CD4-positive, CD25-positive, alpha-beta regulatory T cell (primary cell): ENCODE measurements at regions not wholly inside any gene's neighbourhood (a gene's known extent, or its start where the extent isn't known, plus 50 kb on each side); places are given as distances from the start of the nearest gene placed in this dataset.
A peak's percentile ranks its signal among the peaks of the same experiment; 100 is the strongest.

Source experiments
- ATAC-seq, 2 donors: fragments of 150-1000 bp; cut with Tn5 transposase; one replicate each; pipeline ENCODE4 v1.10.0; 2021; ENCODE audit warnings: low read depth in 2 of 2, moderate number of reproducible peaks in 2 of 2, moderate library complexity in 1 of 2
- DNase-seq, 3 donors: peaks; one replicate each; pipeline versions ENCODE4 v3.0.0 to v3.0.0-alpha.2; 2012 to 2022; ENCODE audit warnings: mixed read lengths in 1 of 3
- H3K27ac ChIP-seq: one replicate; pipeline ENCODE4 v1.7.0; 2013; ENCODE audit warnings: mild to moderate bottlenecking, low read length; ENCODE audit not compliant: insufficient read depth, poor library complexity, severe bottlenecking
- H3K27me3 ChIP-seq: one replicate; pipeline ENCODE4 v1.7.0; 2013; ENCODE audit warnings: low read length; ENCODE audit not compliant: control insufficient read depth, insufficient read depth
- H3K36me3 ChIP-seq: one replicate; pipeline ENCODE4 v1.7.0; 2013; ENCODE audit warnings: mild to moderate bottlenecking, low read length, moderate library complexity; ENCODE audit not compliant: control insufficient read depth, insufficient read depth
- H3K4me1 ChIP-seq: 2 replicates; pipeline ENCODE4 v1.7.0; 2013; ENCODE audit warnings: mild to moderate bottlenecking, low read length; ENCODE audit not compliant: insufficient read depth, control insufficient read depth, poor library complexity, severe bottlenecking
- H3K4me3 ChIP-seq: one replicate; pipeline ENCODE4 v1.7.0; 2013; ENCODE audit warnings: low read depth, mild to moderate bottlenecking, low read length, moderate library complexity
- H3K9me3 ChIP-seq, 2 experiments: 1 replicate in 1 of 2; 2 replicates in 1 of 2; pipeline ENCODE4 v1.7.0; 2013; ENCODE audit warnings: low read length in 2 of 2, mild to moderate bottlenecking in 1 of 2, moderate library complexity in 1 of 2; ENCODE audit not compliant: control insufficient read depth in 2 of 2
- H3K27ac Mint-ChIP-seq, 3 donors: one replicate each; pipeline ENCODE4 v1.8.0; 2020 to 2022; ENCODE audit warnings: mild to moderate bottlenecking in 3 of 3, mixed read lengths in 3 of 3, moderate library complexity in 2 of 3
- H3K27me3 Mint-ChIP-seq: one replicate; pipeline ENCODE4 v1.8.0; 2022; ENCODE audit warnings: mild to moderate bottlenecking, mixed read lengths
- H3K36me3 Mint-ChIP-seq: one replicate; pipeline ENCODE4 v1.8.0; 2020; ENCODE audit warnings: mixed read lengths
- H3K4me1 Mint-ChIP-seq, 4 donors: one replicate each; pipeline ENCODE4 v1.8.0; 2020 to 2022; ENCODE audit warnings: mixed read lengths in 4 of 4, mild to moderate bottlenecking in 1 of 4
- H3K4me3 Mint-ChIP-seq, 4 donors: one replicate each; pipeline ENCODE4 v1.8.0; 2020 to 2022; ENCODE audit warnings: mild to moderate bottlenecking in 4 of 4, mixed read lengths in 4 of 4, moderate library complexity in 3 of 4
- H3K9me3 Mint-ChIP-seq, 7 donors: one replicate each; pipeline ENCODE4 v1.8.0; 2020 to 2022; ENCODE audit warnings: mixed read lengths in 7 of 7, mild to moderate bottlenecking in 3 of 7, moderate library complexity in 2 of 7

DNA sequence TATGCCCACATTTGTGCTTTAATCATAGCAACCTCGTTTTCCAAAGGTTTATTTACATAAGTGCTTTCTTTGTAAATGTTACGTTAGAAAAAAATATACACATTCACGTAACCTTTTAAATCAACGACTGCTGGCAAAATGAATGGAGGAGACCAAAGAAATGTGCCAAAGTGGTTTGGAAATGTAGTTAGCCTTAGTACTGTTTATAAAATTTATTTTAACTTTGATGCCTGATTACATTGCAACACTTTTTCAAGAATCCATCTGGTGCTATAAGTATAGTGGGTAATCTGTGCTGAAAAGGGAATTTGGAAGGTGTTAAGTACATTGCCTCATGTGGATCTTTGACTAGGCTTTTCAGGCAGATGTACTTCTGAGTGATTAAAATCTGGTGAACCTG, 108.9 kb downstream of the IFI44 start:
- H3K36me3 ChIP-seq, result no peaks in the 10 kb centered on the region
- no peaks in the 10 kb centered on the region for H3K27me3 ChIP-seq
- H3K4me1 ChIP-seq, result no peaks in the 10 kb centered on the region
- DNase-seq (no peak), ATAC-seq (no peak)
- no peaks in the 10 kb centered on the region for H3K9me3 ChIP-seq
- Mint-ChIP-seq H3K27me3 (no peaks in the 10 kb centered on the region), H3K4me3 (no peak overlapping the region), H3K4me1 (no peaks in the 10 kb centered on the region), H3K27ac (no peak overlapping the region), H3K9me3 (peaks cover 0 to 18% (median 6%) of the 10 kb centered on the region in 7 donors), H3K36me3 (no peaks in the 10 kb centered on the region)
- no peak overlapping the region for H3K4me3 ChIP-seq
- H3K27ac ChIP-seq, result no peak overlapping the region

DNA sequence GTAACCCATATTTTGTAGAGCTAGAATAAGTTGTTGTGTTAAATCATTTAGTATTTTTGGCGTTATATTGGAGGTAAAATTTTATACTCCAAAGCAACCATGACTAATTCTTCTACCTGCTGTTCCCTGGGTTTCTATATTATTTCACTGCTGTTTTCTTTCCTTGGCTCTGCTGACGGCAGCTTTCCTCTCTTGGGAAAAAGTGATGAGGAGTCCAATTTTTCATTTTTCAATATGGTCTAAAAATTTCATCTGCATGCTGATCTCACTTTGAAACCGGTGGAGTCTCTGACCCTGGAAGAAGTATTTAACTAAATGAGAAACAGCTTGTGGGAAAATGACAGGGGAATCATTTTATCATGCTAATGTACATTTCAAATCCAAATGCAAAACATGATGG, 110.2 kb downstream of the IFI44 start:
- H3K9me3 Mint-ChIP-seq, result peaks cover 0 to 10% (median 5%) of the 10 kb centered on the region in 7 donors
- no peaks in the 10 kb centered on the region for H3K4me1 ChIP-seq
- H3K4me1 Mint-ChIP-seq, result no peaks in the 10 kb centered on the region
- no peaks in the 10 kb centered on the region for H3K36me3 ChIP-seq
- ATAC-seq (no peak), DNase-seq (no peak)
- H3K27me3 Mint-ChIP-seq, result no peaks in the 10 kb centered on the region
- H3K36me3 Mint-ChIP-seq, result no peaks in the 10 kb centered on the region
- no peak overlapping the region for H3K4me3 Mint-ChIP-seq
- H3K27ac Mint-ChIP-seq, result no peak overlapping the region
- H3K9me3 ChIP-seq, result no peaks in the 10 kb centered on the region
- no peak overlapping the region for H3K27ac ChIP-seq
- H3K27me3 ChIP-seq, result no peaks in the 10 kb centered on the region
- no peak overlapping the region for H3K4me3 ChIP-seq

DNA sequence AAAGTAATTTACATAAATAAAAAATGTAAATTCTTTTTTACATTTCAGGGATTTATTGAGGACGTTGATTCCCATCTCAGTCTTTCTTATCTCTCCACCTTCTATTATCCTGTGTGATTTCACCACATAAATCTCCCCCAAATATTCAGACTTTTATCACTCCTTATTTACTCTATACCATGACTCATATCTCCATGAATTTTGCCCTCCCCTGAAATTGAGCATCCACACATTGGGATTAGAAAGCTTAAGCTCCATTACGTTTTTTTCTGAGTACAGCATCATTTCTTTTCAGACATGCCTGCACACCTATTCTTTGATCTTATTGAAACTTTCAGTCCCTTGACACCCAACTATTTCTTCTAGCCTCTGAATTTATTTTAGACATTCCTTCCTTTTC, 111.2 kb downstream of the IFI44 start:
- Mint-ChIP-seq H3K36me3 (no peaks in the 10 kb centered on the region), H3K4me3 (no peak overlapping the region), H3K27me3 (no peaks in the 10 kb centered on the region), H3K9me3 (peaks cover 0 to 6% (median 2%) of the 10 kb centered on the region in 7 donors), H3K4me1 (no peaks in the 10 kb centered on the region), H3K27ac (no peak overlapping the region)
- no peak for DNase-seq
- Histone ChIP-seq H3K9me3 (no peaks in the 10 kb centered on the region), H3K27me3 (no peaks in the 10 kb centered on the region), H3K27ac (no peak overlapping the region), H3K36me3 (no peaks in the 10 kb centered on the region), H3K4me1 (no peaks in the 10 kb centered on the region), H3K4me3 (no peak overlapping the region)
- ATAC-seq, result no peak

DNA sequence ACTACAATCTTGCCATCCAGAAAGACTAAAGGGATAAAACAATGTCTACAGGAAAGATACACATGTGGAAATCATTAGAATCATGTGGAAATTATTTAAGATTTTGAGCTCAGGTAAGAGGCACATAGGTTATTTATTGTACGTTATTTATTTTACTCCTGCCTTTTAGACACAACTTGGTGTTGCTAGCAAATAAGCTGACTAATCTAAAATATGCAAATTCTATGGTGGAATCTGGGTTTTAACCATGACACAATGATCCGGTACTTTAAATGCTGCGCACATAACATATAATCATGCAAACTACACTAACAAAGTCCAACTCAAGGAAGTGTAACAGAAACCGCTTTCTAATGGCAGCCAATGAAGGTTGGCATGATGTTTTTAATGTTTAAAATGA, 112.5 kb downstream of the IFI44 start:
- Mint-ChIP-seq H3K4me3 (no peak overlapping the region), H3K4me1 (no peaks in the 10 kb centered on the region), H3K36me3 (no peaks in the 10 kb centered on the region), H3K27ac (no peak overlapping the region), H3K9me3 (peaks cover 0 to 6% (median 3%) of the 10 kb centered on the region in 7 donors), H3K27me3 (no peaks in the 10 kb centered on the region)
- no peaks in the 10 kb centered on the region for H3K4me1 ChIP-seq
- no peak overlapping the region for H3K27ac ChIP-seq
- no peak overlapping the region for H3K4me3 ChIP-seq
- ATAC-seq, result no peak
- DNase-seq, result no peak
- H3K9me3 ChIP-seq, result no peaks in the 10 kb centered on the region
- H3K27me3 ChIP-seq, result no peaks in the 10 kb centered on the region
- no peaks in the 10 kb centered on the region for H3K36me3 ChIP-seq

DNA sequence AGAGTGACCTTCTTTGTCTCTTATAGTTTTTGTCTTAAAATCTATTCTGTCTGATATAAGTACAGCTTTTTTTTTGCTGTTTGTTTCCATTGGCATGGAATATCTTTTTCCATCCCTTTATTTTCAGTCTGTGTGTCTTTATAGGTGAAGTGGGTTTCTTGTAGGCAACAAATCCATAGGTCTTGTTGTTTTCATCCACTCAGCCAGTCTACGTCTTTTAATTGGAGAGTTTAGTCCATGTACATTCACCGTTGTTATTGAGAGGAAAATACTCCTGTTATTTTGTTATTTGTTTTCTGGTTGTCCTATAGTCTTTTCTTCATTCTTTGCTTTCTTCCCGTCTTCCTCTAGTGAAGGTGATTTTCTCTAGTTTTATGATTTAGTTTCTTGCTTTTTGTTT, 115.9 kb downstream of the IFI44 start:
- no peaks in the 10 kb centered on the region for H3K4me1 Mint-ChIP-seq
- H3K27ac ChIP-seq, result no peak overlapping the region
- H3K36me3 ChIP-seq, result no peaks in the 10 kb centered on the region
- H3K27me3 ChIP-seq, result no peaks in the 10 kb centered on the region
- H3K4me3 ChIP-seq, result no peak overlapping the region
- DNase-seq, result no peak
- H3K27ac Mint-ChIP-seq, result no peak overlapping the region
- no peaks in the 10 kb centered on the region for H3K36me3 Mint-ChIP-seq
- no peaks in the 10 kb centered on the region for H3K4me1 ChIP-seq
- H3K4me3 Mint-ChIP-seq, result no peak overlapping the region
- no peaks in the 10 kb centered on the region for H3K27me3 Mint-ChIP-seq
- H3K9me3 Mint-ChIP-seq, result peaks cover 0 to 6% (median 3%) of the 10 kb centered on the region in 7 donors
- no peak for ATAC-seq
- H3K9me3 ChIP-seq, result no peaks in the 10 kb centered on the region

DNA sequence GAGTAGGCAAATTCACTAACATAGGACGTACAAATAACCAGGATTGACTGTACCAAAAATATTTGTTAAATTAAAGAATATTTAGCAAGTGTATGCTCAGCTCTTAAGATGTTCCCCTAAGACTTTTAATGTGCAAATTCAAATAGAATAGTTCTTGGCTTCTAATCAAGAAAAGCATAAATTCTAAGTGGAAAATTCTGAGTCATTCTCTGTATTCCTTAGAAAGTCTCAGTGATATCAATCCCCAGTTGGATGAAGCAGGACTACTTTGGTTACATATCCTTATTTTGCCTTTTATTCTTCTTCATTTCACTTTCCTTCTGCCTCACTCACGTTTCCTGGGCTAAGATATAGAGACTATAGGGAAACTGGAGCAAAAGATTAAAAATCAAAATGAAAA, 130.2 kb downstream of the IFI44 start:
- Mint-ChIP-seq H3K27ac (no peak overlapping the region), H3K27me3 (no peaks in the 10 kb centered on the region), H3K36me3 (no peaks in the 10 kb centered on the region), H3K4me3 (no peak overlapping the region), H3K4me1 (no peaks in the 10 kb centered on the region), H3K9me3 (peaks cover 0 to 7% (median 0%) of the 10 kb centered on the region in 7 donors)
- no peak for ATAC-seq
- no peaks in the 10 kb centered on the region for H3K9me3 ChIP-seq
- no peaks in the 10 kb centered on the region for H3K27me3 ChIP-seq
- H3K4me3 ChIP-seq, result no peak overlapping the region
- no peak overlapping the region for H3K27ac ChIP-seq
- no peak for DNase-seq
- H3K36me3 ChIP-seq, result no peaks in the 10 kb centered on the region
- no peaks in the 10 kb centered on the region for H3K4me1 ChIP-seq

DNA sequence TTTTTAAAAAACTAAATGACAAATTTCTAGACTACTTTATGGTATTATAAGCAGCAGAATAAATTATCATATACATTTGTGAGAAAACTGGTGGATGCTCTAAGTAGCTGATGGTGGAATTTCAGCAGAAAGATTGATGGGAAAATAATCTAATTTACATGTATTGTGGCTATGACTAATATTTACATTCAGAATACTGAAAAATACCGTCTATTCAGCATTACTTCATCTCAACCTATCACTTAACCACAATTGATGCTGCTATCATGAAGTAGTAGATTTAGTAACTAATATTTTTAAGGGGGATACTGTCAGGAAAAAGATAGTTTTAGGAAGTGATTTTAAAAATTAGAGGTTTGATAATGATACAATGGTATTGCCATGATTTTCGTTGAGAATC, 137.9 kb downstream of the IFI44 start:
- H3K9me3 Mint-ChIP-seq, result peaks cover 0 to 2% (median 0%) of the 10 kb centered on the region in 7 donors
- Histone ChIP-seq H3K27ac (no peak overlapping the region), H3K4me3 (no peak overlapping the region), H3K9me3 (no peaks in the 10 kb centered on the region), H3K4me1 (no peaks in the 10 kb centered on the region), H3K36me3 (no peaks in the 10 kb centered on the region), H3K27me3 (no peaks in the 10 kb centered on the region)
- H3K4me3 Mint-ChIP-seq, result no peak overlapping the region
- peak overlapping the region in 1 of 3 donors; percentile 24 for H3K27ac Mint-ChIP-seq
- no peaks in the 10 kb centered on the region for H3K27me3 Mint-ChIP-seq
- no peaks in the 10 kb centered on the region for H3K4me1 Mint-ChIP-seq
- ATAC-seq, result no peak
- no peak for DNase-seq
- no peaks in the 10 kb centered on the region for H3K36me3 Mint-ChIP-seq

DNA sequence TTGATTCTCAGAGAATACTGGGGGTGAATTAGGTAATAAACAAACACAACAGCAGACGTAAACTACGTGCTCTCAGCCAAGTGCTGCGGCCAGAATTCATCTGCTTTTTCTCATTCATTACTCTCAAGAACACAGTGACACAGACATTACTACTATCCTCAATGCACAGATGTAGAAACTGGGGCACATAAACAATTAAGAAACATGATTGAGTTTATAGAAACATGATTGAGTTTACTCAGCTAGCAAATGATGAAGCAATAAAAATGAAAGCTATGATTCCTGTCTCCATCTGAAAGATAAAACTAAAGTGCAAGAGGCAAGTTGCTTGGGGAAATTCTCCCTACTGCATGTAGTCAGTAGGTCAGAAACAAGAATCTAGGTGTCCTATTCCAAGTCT, 140.5 kb downstream of the IFI44 start:
- Histone ChIP-seq H3K4me1 (no peaks in the 10 kb centered on the region), H3K36me3 (no peaks in the 10 kb centered on the region), H3K9me3 (no peaks in the 10 kb centered on the region), H3K27me3 (no peaks in the 10 kb centered on the region), H3K4me3 (no peak overlapping the region), H3K27ac (no peak overlapping the region)
- no peaks in the 10 kb centered on the region for H3K36me3 Mint-ChIP-seq
- peaks cover 0 to 3% (median 0%) of the 10 kb centered on the region in 7 donors for H3K9me3 Mint-ChIP-seq
- ATAC-seq (no peak), DNase-seq (no peak)
- H3K4me1 Mint-ChIP-seq, result no peaks in the 10 kb centered on the region
- H3K27me3 Mint-ChIP-seq, result no peaks in the 10 kb centered on the region
- no peak overlapping the region for H3K4me3 Mint-ChIP-seq
- no peak overlapping the region for H3K27ac Mint-ChIP-seq
